Stomach (tissue), 8 donors: ENCODE measurements at regions not wholly inside any gene's neighbourhood (a gene's known extent, or its start where the extent isn't known, plus 50 kb on each side); places are given as distances from the start of the nearest gene placed in this dataset.

Experiments used
- DNase-seq, 2 donors: peaks; one replicate each; pipeline versions ENCODE4 v3.0.0 to v3.0.0-alpha.2; 2013 to 2019
- H3K27ac ChIP-seq, 5 donors: fragments of 200-600 bp in 4 of 5; sonication (generic) in 4 of 5; one replicate each; pipeline ENCODE4 v1.5.1; 2013 to 2019; ENCODE audit warnings: mild to moderate bottlenecking in 1 of 5, moderate library complexity in 1 of 5
- H3K27me3 ChIP-seq, 3 donors: fragments of 200-600 bp; sonication (generic); one replicate each; pipeline ENCODE4 v1.5.1; 2017 to 2019; ENCODE audit warnings: mixed run types in 1 of 3
- H3K36me3 ChIP-seq, 4 donors: fragments of 200-600 bp; sonication (generic); 1 replicate in 3 of 4; 2 replicates in 1 of 4; pipeline ENCODE4 v1.5.1; 2016 to 2019
- H3K4me1 ChIP-seq, 4 donors: fragments of 200-600 bp; sonication (generic); one replicate each; pipeline ENCODE4 v1.5.1; 2016 to 2019
- H3K4me3 ChIP-seq, 4 donors: fragments of 200-600 bp; sonication (generic) in 3 of 4; one replicate each; pipeline ENCODE4 v1.5.1; 2016 to 2019; ENCODE audit warnings: mild to moderate bottlenecking in 1 of 4
- H3K9me3 ChIP-seq, 4 donors: fragments of 200-600 bp; sonication (generic); one replicate each; pipeline ENCODE4 v1.5.1; 2016 to 2019
- EP300 ChIP-seq: sonication (generic); formaldehyde crosslinking; IDR thresholded peaks from one replicate; pipeline ENCODE4 v1.6.1; 2017; ENCODE audit warnings: antibody characterized with exemption
- POLR2A ChIP-seq, 4 donors: fragments of 450-650 bp; IDR thresholded peaks; one replicate each; pipeline ENCODE4 v1.6.1; 2016; ENCODE audit warnings: antibody characterized with exemption in 4 of 4, control low read depth in 2 of 4, mild to moderate bottlenecking in 1 of 4, moderate library complexity in 1 of 4
- POLR2AphosphoS5 ChIP-seq, 3 donors: sonication (generic); formaldehyde crosslinking; IDR thresholded peaks; one replicate each; pipeline ENCODE4 v1.6.1; 2016; ENCODE audit warnings: antibody characterized with exemption in 3 of 3
- WGBS, 5 donors: extraction: QIAGEN DNeasy Blood & Tissue Kit in 3 of 5; methylation state at CpG; one replicate each; pipeline versions ENCODE4 v1.1.5 to v1.1.7; 2013 to 2018; 5-methylcytosine and 5-hydroxymethylcytosine counted together
- intact Hi-C: fragments of 100-400 bp; cut with DNase I; formaldehyde crosslinking; loops from one replicate; pipeline ENCODE4 v1.15.1; 2023; ENCODE audit warnings: low total_unique reads
- TF ChIP-seq, protein P1 (sequence below), 7 experiments: fragments of 450-650 bp in 4 of 7; fragments of 200-600 bp in 3 of 7; sonication (generic) in 3 of 7; IDR thresholded peaks; one replicate each; pipeline ENCODE4 v1.5.1; 2016 to 2019; ENCODE audit warnings: antibody characterized with exemption in 7 of 7, control low read depth in 2 of 7, mild to moderate bottlenecking in 1 of 7
- donor health status: healthy with polysubstance abuse.
- donor health status: Bipolar disorder and iron deficiency.
- donor health status: healthy.

DNA sequence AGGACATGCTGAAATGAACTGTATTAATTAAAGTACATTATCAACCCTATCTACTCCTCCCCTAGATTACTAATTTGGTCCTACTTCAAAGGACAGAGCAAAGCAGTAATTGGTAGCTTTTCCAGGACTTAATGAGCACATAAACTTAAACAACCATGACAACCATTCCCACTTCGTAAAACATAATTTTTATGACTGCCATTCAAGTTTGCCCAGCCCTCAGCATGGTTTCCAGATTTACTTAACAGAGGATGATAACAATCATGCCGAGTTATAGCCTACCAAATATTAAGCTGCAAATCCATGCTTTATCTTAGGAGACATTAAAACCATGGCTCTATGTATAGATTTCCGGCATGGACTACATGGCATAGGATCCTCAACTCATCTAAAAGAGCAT is 401.1 kb upstream of the CHAC2 start:
- Histone ChIP-seq H3K36me3 (no peaks in the 10 kb centered on the region), H3K27me3 (no peaks in the 10 kb centered on the region), H3K4me1 (no peaks in the 10 kb centered on the region), H3K9me3 (peaks cover 0 to 7% (median under 1%) of the 10 kb centered on the region in 4 donors), H3K27ac (no peak overlapping the region), H3K4me3 (no peak overlapping the region)
- 77 to 86% (median 86%) methylated on average over 3 of the region's 3 CpGs for WGBS, 5 donors
- no peak for DNase-seq
- intact Hi-C loops, result no loop called here
- TF ChIP-seq POLR2AphosphoS5 (IDR thresholded peaks at IDR 0.05) (no peak), EP300 (no peak), POLR2A (IDR thresholded peaks at IDR 0.05) (no peak)
- TF ChIP-seq, protein P1, sequence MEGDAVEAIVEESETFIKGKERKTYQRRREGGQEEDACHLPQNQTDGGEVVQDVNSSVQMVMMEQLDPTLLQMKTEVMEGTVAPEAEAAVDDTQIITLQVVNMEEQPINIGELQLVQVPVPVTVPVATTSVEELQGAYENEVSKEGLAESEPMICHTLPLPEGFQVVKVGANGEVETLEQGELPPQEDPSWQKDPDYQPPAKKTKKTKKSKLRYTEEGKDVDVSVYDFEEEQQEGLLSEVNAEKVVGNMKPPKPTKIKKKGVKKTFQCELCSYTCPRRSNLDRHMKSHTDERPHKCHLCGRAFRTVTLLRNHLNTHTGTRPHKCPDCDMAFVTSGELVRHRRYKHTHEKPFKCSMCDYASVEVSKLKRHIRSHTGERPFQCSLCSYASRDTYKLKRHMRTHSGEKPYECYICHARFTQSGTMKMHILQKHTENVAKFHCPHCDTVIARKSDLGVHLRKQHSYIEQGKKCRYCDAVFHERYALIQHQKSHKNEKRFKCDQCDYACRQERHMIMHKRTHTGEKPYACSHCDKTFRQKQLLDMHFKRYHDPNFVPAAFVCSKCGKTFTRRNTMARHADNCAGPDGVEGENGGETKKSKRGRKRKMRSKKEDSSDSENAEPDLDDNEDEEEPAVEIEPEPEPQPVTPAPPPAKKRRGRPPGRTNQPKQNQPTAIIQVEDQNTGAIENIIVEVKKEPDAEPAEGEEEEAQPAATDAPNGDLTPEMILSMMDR (IDR thresholded peaks at IDR 0.05), result no peak

DNA sequence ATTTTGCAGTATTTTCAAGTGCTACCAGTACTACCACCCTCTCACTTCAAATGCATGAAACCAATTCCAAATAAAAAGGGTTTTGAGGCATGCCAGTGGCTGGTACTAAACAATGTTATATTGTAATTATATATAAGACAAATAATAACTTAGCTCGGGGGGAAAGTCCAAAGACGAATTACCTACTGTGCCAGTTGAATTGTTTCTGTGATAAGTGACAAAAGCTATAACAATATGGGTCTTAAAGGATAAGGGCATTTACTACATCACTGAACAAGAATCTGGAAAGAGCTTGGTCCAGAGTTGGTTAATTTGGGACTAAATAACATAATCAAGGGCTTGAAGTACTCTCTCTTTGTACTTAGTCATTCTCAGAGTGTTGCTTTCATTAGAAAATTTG is 404.7 kb upstream of the CHAC2 start:
- DNase-seq, result no peak
- WGBS, 5 donors, result 77 to 88% (median 86%) methylated on average over 2 of the region's 2 CpGs

DNA sequence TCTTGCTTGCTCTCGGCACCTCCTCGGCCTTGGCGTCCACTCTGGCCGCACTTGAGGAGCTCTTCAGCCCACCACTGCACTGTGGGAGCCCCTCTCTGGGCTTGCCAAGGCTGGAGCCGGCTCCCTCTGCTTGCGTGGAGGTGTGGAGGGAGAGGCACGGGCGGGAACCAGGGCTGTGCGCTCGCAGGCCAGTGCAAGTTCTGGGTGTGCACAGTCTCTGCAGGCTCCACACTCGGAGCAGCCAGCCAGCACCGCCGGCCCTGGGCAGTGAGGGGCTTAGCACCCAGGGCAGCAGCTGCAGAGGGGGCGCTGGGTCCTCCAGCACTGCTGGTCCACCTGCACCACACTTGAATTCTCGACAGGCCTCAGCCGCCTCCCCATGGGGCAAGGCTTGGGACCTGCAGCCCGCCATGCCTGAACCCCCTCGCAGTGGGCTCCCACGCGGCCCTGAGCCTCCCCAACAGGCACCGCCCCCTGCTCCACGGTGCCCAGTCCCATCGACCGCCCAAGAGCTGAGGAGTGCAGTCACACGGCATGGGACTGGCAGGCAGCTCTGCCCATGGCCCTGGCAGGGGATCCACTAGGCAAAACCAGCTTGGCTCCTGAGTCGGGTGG is 411.2 kb upstream of the CHAC2 start:
- TF ChIP-seq POLR2A (IDR thresholded peaks at IDR 0.05), result no peak
- TF ChIP-seq EP300, result no peak
- TF ChIP-seq, protein P1 (IDR thresholded peaks at IDR 0.05), result no peak
- TF ChIP-seq POLR2AphosphoS5 (IDR thresholded peaks at IDR 0.05), result no peak
- Histone ChIP-seq H3K36me3 (no peaks in the 10 kb centered on the region), H3K9me3 (peaks cover 0 to 33% (median 18%) of the 10 kb centered on the region in 4 donors), H3K27ac (no peak overlapping the region), H3K4me3 (no peak overlapping the region), H3K4me1 (no peaks in the 10 kb centered on the region), H3K27me3 (no peaks in the 10 kb centered on the region)
- WGBS, 5 donors, result 90 to 97% (median 95%) methylated on average over 6 to 26 of the region's 26 CpGs
- intact Hi-C loops, result no loop called here
- no peak for DNase-seq

More for the DNA sequence above, 404.7 kb upstream of the CHAC2 start:
- peaks cover 0 to 17% (median 8%) of the 10 kb centered on the region in 4 donors for H3K9me3 ChIP-seq
- H3K4me3 ChIP-seq, result no peak overlapping the region
- no peaks in the 10 kb centered on the region for H3K27me3 ChIP-seq
- intact Hi-C loops, result no loop called here
- no peaks in the 10 kb centered on the region for H3K4me1 ChIP-seq
- H3K27ac ChIP-seq, result no peak overlapping the region
- H3K36me3 ChIP-seq, result no peaks in the 10 kb centered on the region
- TF ChIP-seq POLR2A (IDR thresholded peaks at IDR 0.05), result no peak
- TF ChIP-seq EP300, result no peak
- TF ChIP-seq, protein P1 (IDR thresholded peaks at IDR 0.05), result no peak
- TF ChIP-seq POLR2AphosphoS5 (IDR thresholded peaks at IDR 0.05), result no peak

DNA sequence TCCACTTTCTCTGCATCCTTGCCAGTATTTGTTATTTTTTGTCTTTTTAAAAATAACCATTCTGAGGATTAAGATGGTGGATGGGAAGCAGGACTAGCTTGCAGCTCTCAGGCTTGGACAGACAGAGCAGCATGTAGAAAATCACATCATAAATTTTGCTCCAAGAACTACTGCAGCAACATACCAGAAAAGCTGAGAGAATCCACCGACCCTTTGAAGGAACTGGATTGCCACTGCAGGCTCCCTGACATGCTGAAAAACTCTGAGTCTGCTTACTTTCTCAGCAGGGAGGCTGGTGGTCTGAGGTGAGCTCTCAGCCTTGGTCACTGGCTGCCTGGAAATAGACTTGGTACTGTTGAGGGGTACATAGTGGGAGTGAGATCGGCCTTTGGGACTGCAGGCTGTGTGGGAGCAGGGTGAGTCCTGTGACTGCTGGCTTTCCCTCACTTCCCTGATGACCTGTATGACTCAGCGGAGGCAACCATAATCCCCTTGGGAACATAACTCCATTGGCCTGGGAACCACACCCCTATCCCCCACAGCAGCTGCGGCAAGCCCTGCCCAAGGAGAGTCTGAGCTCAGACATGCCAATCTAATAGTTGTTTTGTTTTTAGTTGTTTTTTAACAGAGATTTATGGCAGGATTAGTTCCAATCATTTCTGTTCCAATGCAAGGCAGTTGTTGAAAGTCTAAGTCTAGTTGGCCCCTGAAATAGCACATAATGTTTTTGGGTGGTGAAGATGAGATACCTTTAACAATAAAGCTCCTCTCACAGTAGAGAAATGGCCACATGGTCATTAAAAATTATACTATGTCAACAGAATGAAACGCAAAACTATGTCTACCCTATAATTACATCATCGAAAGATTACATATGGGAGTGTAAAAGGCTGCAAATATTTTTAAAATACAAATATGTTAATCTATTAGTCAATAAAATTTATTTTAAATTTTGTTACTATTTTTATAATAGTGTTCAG is 414.2 kb upstream of the CHAC2 start:
- Histone ChIP-seq H3K9me3 (peaks cover 0 to 25% (median 10%) of the 10 kb centered on the region in 4 donors), H3K4me1 (no peaks in the 10 kb centered on the region), H3K27me3 (no peaks in the 10 kb centered on the region), H3K36me3 (no peaks in the 10 kb centered on the region), H3K4me3 (no peak overlapping the region), H3K27ac (no peak overlapping the region)
- DNase-seq, result peak in 1 of 2 donors; percentile 2
- intact Hi-C loops, result no loop called here
- WGBS, 5 donors, result 71 to 83% (median 82%) methylated on average over 6 of the region's 6 CpGs
- TF ChIP-seq EP300, result no peak
- TF ChIP-seq, protein P1 (IDR thresholded peaks at IDR 0.05), result no peak
- no peak for TF ChIP-seq POLR2A (IDR thresholded peaks at IDR 0.05)
- TF ChIP-seq POLR2AphosphoS5 (IDR thresholded peaks at IDR 0.05), result no peak
